HG03064 (cell line): ENCODE measurements at regions not wholly inside any gene's neighbourhood (a gene's known extent, or its start where the extent isn't known, plus 50 kb on each side); places are given as distances from the start of the nearest gene placed in this dataset.
"Not testable (repeated sequence)": the region's sequence is repeated elsewhere in the genome, so short reads cannot be mapped to it uniquely, and the experiment has no call there.

Experiments used
- ATAC-seq: cut with Tn5 transposase; IDR thresholded peaks from one replicate; pipeline ENCODE4 v1.9.1; 2021; ENCODE audit warnings: low read depth; ENCODE audit not compliant: unreplicated experiment

- no peak for ATAC-seq
Observed at GRCh38 chr17:70677783-70678647, 508.7 kb downstream of the KCNJ2 start.

- no peak for ATAC-seq
Observed at GRCh38 chr17:70678889-70679288, 509.6 kb downstream of the KCNJ2 start.

- no peak for ATAC-seq
Observed at GRCh38 chr17:70683936-70684335, 514.6 kb downstream of the KCNJ2 start.

- ATAC-seq: no peak
Observed at GRCh38 chr17:70687421-70687820, 518.1 kb downstream of the KCNJ2 start.

GRCh38 chr17:70691150-70691549, 521.8 kb downstream of the KCNJ2 start:
- no peak for ATAC-seq

GRCh38 chr17:70699408-70699807, 530.1 kb downstream of the KCNJ2 start:
- ATAC-seq: no peak

GRCh38 chr17:70702683-70703255, 533.4 kb downstream of the KCNJ2 start:
- ATAC-seq: no peak

GRCh38 chr17:70709596-70709995, 540.3 kb downstream of the KCNJ2 start:
- no peak for ATAC-seq

GRCh38 chr17:70713694-70714093, 544.4 kb downstream of the KCNJ2 start:
- ATAC-seq: no peak

GRCh38 chr17:70716551-70716950, 547.2 kb downstream of the KCNJ2 start:
- ATAC-seq: no peak

- no peak for ATAC-seq
Observed at GRCh38 chr17:70717042-70717441, 547.7 kb downstream of the KCNJ2 start.

- ATAC-seq: no peak
Observed at GRCh38 chr17:70736375-70736957, 567.1 kb downstream of the KCNJ2 start.

- no peak for ATAC-seq
Observed at GRCh38 chr17:70739065-70739464, 569.7 kb downstream of the KCNJ2 start.

GRCh38 chr17:70746574-70746973, 577.2 kb downstream of the KCNJ2 start:
- not testable (repeated sequence) for ATAC-seq

GRCh38 chr17:70750983-70751382, 581.7 kb downstream of the KCNJ2 start:
- no peak for ATAC-seq

GRCh38 chr17:70752461-70752860, 583.1 kb downstream of the KCNJ2 start:
- ATAC-seq: not testable (repeated sequence)

GRCh38 chr17:70752966-70753467, 583.7 kb downstream of the KCNJ2 start:
- no peak for ATAC-seq

GRCh38 chr17:70763018-70763417, 593.7 kb downstream of the KCNJ2 start:
- ATAC-seq: no peak

GRCh38 chr17:70767102-70767701, 597.9 kb downstream of the KCNJ2 start:
- ATAC-seq: no peak

GRCh38 chr17:70769956-70770355, 600.6 kb downstream of the KCNJ2 start:
- no peak for ATAC-seq

GRCh38 chr17:70771804-70772386, 602.6 kb downstream of the KCNJ2 start:
- ATAC-seq: no peak
